GM19328 (cell line): ENCODE measurements at regions not wholly inside any gene's neighbourhood (a gene's known extent, or its start where the extent isn't known, plus 50 kb on each side); places are given as distances from the start of the nearest gene placed in this dataset.
"Not testable (repeated sequence)": the region's sequence is repeated elsewhere in the genome, so short reads cannot be mapped to it uniquely, and the experiment has no call there.

ENCODE experiments used
- ATAC-seq: cut with Tn5 transposase; IDR thresholded peaks from one replicate; pipeline ENCODE4 v1.9.1; 2021; ENCODE audit warnings: mild to moderate bottlenecking, moderate library complexity; ENCODE audit not compliant: unreplicated experiment

- no peak for ATAC-seq
Observed at GRCh38 chr19:28319227-28319626, 893.7 kb downstream of the UQCRFS1 start.

DNA sequence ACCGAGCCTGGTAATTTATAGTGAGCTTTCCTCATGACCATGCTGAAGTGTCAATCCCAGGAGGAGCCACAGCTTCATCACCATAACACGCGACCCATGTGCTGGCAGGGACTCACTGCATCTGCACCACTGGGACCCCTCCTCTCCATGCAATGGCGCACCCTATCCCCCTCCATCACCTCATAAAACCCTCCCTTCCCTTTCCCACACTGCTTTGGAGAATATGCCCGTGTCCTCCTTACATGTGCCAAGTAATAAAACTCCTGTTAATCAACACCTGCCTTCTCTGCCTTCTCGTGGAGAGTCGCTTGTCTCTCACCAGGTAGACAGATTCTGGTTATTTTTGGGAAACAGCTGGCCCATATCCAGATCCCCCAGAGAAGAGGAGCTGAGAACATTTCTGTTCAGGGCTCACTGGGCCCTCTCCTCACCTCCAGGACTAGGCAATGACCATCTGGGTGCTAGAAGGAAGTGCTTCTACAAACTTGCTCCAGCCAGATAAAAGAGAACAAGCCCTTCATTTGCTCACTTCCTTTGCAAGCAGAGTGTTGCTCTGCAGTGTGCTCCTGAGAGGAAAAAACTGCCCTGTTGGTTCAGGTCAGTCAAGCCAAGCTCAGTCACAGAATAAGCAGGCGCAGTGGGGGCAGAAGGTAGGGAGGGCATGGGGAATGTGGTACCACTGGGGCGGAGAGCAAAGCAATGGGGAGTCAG lies 894.3 kb downstream of the UQCRFS1 start:
- no peak for ATAC-seq

DNA sequence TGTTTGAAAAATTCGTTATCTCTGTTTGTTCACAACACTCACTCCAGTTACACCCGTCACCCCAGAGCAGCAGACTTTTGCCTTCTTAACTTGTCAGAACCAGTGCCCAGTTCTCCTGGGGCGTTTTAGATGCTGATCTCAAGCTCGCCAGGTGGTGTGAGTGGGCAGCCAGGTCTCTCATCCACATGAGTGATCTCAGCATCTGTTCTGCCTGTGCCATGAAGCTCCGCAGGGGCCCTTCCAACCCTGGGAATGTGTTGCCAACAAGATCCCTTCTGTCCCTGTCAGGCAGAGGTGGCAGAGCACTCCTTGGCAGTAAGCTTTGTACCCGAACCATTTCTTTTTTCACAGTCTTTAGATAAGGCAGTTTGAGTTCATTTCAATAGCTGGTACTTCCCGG lies 896.5 kb downstream of the UQCRFS1 start:
- no peak for ATAC-seq

GRCh38 chr19:28314756-28315155 lies 898.2 kb downstream of the UQCRFS1 start:
- no peak for ATAC-seq

GRCh38 chr19:28314287-28314686 lies 898.7 kb downstream of the UQCRFS1 start:
- ATAC-seq: no peak

DNA sequence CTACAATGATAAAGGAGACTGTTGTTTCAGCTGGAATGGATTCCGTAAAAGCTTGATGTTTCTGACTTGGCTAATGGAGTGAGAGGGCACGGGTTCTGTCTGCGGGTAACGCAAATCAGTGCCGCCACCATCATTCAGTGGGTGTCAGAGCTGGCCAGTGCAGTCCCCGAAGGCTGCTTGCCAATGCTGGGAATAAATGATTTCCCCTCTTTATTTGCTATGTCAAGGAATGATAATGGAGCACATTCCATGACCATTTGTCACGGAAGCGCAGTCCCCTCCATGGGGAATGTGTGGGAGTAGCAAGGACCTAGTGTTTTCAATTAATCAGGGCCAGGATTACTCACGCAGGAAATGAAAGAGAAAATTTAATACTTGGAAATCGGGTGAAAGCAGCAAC lies 899.3 kb downstream of the UQCRFS1 start:
- ATAC-seq: no peak

DNA sequence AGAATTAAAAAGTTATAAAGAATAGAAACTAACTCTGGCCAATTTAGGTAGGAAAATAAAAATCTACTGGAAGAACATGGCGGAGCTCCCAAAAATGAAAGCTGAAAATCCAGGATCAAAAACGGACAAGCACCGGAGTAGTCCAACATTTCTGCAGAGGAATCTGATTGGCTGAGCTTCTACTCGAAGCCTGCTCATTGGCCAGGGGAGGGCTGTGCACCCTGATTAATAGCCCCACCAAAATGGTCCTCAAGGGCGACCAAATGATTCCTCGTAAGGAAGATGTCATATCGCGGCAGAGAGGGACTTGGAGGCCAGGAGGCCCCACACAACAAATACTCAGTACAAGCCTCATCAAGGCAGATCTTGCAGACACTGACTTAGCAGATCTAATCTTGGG lies 900.7 kb downstream of the UQCRFS1 start:
- no peak for ATAC-seq

DNA sequence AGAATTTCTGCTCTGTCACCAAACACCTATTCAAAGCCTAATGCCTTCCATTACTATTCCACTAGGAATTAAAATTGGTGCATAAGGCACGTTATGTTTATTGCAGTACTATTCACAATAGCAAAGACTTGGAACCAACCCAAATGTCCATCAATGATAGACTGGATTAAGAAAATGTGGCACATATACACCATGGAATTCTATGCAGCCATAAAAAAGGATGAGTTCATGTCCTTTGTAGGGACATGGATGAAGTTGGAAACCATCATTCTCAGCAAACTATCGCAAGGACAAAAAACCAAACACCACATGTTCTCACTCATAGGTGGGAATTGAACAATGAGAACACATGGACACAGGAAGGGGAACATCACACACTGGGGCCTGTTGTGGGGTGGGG lies 902.1 kb downstream of the UQCRFS1 start:
- not testable (repeated sequence) for ATAC-seq

DNA sequence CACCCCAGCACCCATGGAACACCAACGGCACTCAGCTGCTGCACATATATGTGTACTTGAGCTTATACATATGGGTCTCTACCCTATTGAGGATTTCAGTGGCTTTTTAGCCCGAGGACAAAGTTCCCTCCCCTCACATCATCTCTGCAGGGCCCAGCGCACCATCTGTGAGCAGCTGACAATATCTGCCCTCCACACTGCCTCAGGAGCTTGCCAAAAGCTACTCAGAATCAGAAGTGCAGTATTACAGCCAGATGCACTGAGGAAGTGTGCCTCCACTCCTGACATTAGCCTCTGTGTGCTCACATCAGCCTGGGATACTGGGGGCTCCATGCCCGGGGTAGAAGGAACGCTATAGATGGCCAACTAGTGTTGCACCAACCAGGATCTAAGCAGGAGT lies 903.9 kb downstream of the UQCRFS1 start:
- ATAC-seq: no peak

DNA sequence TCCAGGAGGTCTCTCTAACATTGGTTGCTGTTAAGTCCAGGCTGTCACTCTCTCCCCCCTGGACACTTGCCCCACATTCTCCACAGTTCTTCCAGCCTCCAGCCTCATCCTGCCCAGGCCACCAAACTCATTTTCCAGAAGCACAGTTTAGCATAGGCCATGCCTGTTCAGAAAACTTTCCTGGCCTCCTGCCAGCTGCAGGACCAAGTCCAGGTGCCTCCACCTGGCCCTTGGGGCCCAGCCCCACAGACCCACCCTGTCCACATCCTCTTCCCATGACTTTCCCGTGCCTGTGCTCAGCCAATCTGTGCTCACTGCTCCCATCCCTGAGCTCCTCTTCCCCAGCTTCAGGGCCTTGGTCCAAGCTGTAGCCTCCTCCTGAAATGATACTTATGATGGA lies 905.0 kb downstream of the UQCRFS1 start:
- ATAC-seq: no peak

DNA sequence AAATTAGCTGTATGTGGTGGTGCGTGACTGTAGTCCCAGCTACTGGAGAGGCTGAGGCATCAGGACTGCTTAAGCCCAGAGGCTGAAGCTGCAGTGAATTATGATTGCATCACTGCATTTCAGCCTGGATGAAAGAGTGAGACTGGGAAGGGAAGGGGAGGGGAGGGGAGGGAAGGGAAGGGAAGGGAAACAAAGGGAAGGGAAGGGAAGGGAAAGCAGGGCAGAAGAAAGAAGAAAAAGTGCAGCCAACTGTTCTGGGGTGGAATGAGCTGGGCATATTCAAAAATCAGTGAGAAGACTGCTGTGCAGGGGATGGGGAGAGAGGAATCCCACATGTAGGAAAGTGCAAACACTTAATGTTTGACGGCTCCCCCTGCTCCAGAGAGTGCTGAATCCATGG lies 905.5 kb downstream of the UQCRFS1 start:
- ATAC-seq: no peak

- ATAC-seq: no peak
Observed at GRCh38 chr19:28305513-28305912, 907.4 kb downstream of the UQCRFS1 start.

DNA sequence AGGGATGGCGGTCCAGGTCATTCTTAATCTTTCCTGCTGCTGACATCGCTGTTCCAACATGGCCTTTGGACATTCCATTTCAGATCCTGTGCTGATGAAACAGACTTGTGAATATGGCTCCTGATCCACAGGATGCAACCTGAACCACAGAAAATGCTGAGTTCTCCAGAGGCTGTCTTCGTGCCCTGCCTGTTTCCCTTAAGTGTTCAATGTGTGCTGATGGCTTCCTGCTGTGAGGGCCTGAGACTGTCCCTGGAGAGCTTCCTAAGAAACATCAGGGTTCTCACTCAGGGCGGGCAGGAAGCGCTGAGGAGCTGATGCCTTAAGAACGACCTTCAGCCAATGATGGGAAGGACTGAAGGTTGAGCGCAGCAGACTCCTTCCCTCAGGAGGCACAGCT lies 909.4 kb downstream of the UQCRFS1 start:
- ATAC-seq: no peak

GRCh38 chr19:28301961-28302360 lies 911.0 kb downstream of the UQCRFS1 start:
- no peak for ATAC-seq

- no peak for ATAC-seq
Observed at GRCh38 chr19:28301463-28301862, 911.5 kb downstream of the UQCRFS1 start.

GRCh38 chr19:28299649-28300048 lies 913.3 kb downstream of the UQCRFS1 start:
- ATAC-seq: no peak

DNA sequence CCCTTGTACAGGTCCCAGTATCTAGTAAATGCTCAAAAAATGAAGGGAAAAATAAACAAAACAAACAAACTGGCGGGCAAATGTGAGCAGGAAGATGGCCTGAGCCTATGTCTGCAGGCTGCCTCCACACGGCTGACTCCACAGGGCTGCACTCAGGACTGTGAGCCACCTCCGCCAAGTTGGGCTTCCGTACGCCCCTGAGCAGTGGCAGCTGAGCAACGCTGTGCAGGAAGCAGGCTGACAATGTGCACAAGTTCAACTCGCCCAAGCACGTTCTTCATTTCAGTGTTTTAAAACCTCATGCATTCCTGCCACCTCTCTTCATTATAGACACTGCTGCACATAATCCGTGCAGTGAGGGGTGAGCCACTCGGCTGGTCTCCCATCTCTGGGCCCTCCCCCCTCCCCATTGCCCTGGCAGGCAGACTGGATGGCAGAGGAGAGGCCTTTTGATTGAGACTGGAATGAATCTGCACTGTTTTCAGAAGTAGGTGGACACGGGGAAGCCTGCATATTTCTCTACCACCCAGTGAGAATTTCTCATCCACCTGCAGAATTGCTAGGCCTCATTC lies 915.3 kb downstream of the UQCRFS1 start:
- ATAC-seq: no peak

DNA sequence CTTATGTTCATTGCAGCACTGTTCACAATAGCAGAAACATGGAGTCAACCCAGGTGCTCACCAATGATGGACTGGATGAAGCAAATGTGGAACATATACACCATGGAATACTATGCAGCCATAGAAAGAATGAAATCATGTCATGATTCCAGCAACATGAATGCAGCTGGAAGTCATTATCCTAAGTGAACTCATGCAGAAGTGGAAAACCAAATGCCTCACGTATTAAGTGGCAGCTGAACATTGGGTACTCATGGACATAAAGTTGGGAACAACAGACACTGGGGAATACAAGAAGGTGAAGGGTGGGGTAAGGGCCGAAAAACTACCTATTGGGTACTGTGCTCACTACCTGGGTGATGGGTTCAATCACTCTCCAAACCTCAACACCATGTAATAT lies 915.9 kb downstream of the UQCRFS1 start:
- no peak for ATAC-seq

DNA sequence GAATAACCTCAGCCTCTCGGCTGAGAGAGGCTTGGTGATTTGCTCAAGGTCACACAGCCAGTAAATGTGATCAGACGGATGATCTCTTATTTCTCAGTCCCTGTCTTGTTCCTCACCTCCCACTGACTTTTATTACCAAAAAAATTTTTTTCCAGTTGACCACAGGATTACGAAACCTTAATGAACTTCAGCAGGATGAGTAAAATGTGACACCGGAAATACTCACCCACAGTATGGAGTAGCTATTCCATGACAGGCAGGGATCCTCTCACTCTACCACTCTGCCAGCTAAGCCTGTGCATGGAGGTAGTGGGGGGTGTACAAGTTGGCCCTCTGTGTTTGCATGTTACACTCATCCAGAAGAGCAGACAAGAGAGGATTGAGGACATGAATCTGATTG lies 916.4 kb downstream of the UQCRFS1 start:
- no peak for ATAC-seq

DNA sequence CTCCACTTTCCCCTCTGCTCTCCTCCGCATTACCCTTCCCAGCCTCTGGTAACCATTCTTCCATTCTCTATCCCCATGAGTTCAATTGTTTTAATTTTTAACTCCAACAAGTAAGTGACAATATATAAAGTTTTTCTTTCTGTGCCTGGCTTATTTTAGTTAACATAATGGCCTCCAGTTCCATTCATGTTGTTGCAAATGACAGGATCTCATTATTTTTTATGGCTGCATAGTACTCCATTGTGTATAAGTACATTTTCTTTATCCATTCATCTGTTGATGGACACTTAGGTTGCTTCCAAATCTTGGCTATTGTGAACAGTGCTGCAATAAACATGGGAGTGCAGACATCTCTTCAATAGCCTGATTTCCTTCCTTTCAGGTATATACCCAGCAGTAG lies 918.0 kb downstream of the UQCRFS1 start:
- not testable (repeated sequence) for ATAC-seq

- ATAC-seq: no peak
Observed at GRCh38 chr19:28294395-28294794, 918.6 kb downstream of the UQCRFS1 start.

DNA sequence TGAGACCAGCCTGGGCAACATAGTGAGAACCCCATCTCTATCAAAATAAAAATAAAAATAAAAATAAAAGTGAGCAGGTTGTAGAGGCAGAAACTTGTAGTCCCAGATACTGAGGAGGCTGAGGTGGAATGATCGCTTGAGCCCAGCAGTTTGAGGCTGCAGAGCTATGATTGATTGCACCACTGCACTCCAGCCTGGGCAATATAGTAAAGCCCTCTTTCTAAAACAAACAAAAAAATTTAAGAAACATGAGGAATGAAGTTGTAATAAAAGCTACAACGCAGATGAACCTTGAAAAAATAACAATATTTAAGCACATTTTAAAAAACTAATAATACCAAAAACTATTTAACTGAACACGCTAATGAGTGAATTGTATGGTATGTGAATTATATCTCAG lies 919.3 kb downstream of the UQCRFS1 start:
- no peak for ATAC-seq
